MM.1S (cell line): ENCODE measurements at regions not wholly inside any gene's neighbourhood (a gene's known extent, or its start where the extent isn't known, plus 50 kb on each side); places are given as distances from the start of the nearest gene placed in this dataset.
A peak's percentile ranks its signal among the peaks of the same experiment; 100 is the strongest.

Experiments
- DNase-seq: peaks from one replicate; pipeline ENCODE4 v3.0.0-alpha.2; 2015
- H2AFZ ChIP-seq: fragments of 300-600 bp; sonication (generic); 2 replicates; pipeline ENCODE4 v1.6.0; 2016; ENCODE audit warnings: antibody characterized with exemption, low read length
- H3F3A ChIP-seq: fragments of 300-600 bp; sonication (generic); 2 replicates; pipeline ENCODE4 v1.6.1; 2016; ENCODE audit warnings: mild to moderate bottlenecking, antibody characterized with exemption, low read length, moderate library complexity, mixed read lengths; ENCODE audit not compliant: insufficient read depth
- H3K27ac ChIP-seq: fragments of 300-600 bp; sonication (generic); 2 replicates; pipeline ENCODE4 v1.5.1; 2016; ENCODE audit warnings: mild to moderate bottlenecking, low read length
- H3K27me3 ChIP-seq: fragments of 300-600 bp; sonication (generic); replicated peaks from 2 replicates; pipeline ENCODE4 v1.6.0; 2016; ENCODE audit warnings: low read length; ENCODE audit not compliant: insufficient read depth
- H3K36me3 ChIP-seq: fragments of 300-600 bp; sonication (generic); replicated peaks from 2 replicates; pipeline ENCODE4 v1.6.1; 2016; ENCODE audit warnings: mild to moderate bottlenecking, low read length, mixed read lengths; ENCODE audit not compliant: insufficient read depth
- H3K4me1 ChIP-seq: fragments of 300-600 bp; sonication (generic); 2 replicates; pipeline ENCODE4 v1.6.1; 2016; ENCODE audit warnings: low read length, mixed read lengths
- H3K4me2 ChIP-seq: fragments of 300-600 bp; sonication (generic); 2 replicates; pipeline ENCODE4 v1.6.0; 2016; ENCODE audit warnings: low read depth, low read length
- H3K4me3 ChIP-seq: fragments of 300-600 bp; sonication (generic); 2 replicates; pipeline ENCODE4 v1.5.1; 2016; ENCODE audit warnings: low read length, mixed read lengths
- H3K79me2 ChIP-seq: fragments of 300-600 bp; sonication (generic); 2 replicates; pipeline ENCODE4 v1.6.1; 2016; ENCODE audit warnings: mixed run types, low read length, mixed read lengths
- H3K9ac ChIP-seq: fragments of 300-600 bp; sonication (generic); 2 replicates; pipeline ENCODE4 v1.6.1; 2016; ENCODE audit warnings: low read length, mixed read lengths
- H3K9me2 ChIP-seq: fragments of 300-600 bp; sonication (generic); replicated peaks from 2 replicates; pipeline ENCODE4 v1.6.1; 2016; ENCODE audit warnings: mild to moderate bottlenecking, low read length, mixed read lengths; ENCODE audit not compliant: insufficient read depth
- H3K9me3 ChIP-seq: fragments of 300-600 bp; sonication (generic); replicated peaks from 2 replicates; pipeline ENCODE4 v1.6.1; 2016; ENCODE audit warnings: mild to moderate bottlenecking, low read length, mixed read lengths; ENCODE audit not compliant: insufficient read depth
- H4K20me1 ChIP-seq: fragments of 300-600 bp; sonication (generic); 2 replicates; pipeline ENCODE4 v1.6.1; 2016; ENCODE audit warnings: mild to moderate bottlenecking, low read length, moderate library complexity, mixed read lengths; ENCODE audit not compliant: insufficient read depth
- CTCF ChIP-seq: fragments of 300-600 bp; sonication (generic); IDR thresholded peaks from 2 replicates; pipeline ENCODE4 v1.5.1; 2016; ENCODE audit warnings: antibody characterized with exemption, low read length, mixed read lengths
- EZH2 ChIP-seq: fragments of 300-600 bp; sonication (generic); optimal IDR thresholded peaks from 2 replicates; pipeline ENCODE3; 2017; ENCODE audit warnings: low read depth, mild to moderate bottlenecking, antibody characterized with exemption, low read length, mixed read lengths
- EZH2phosphoT487 ChIP-seq: fragments of 300-600 bp; sonication (generic); IDR thresholded peaks from 2 replicates; pipeline ENCODE4 v1.6.1; 2018; ENCODE audit warnings: antibody characterized with exemption, low read length

GRCh38 chr3:161866176-161866575 lies 369.6 kb downstream of the OTOL1 start:
- Histone ChIP-seq H3K4me3 (no peak overlapping the region), H3K4me2 (no peak overlapping the region), H3K9me3 (no peaks in the 10 kb centered on the region), H3K79me2 (no peaks in the 10 kb centered on the region), H4K20me1 (no peaks in the 10 kb centered on the region), H3K27me3 (no peaks in the 10 kb centered on the region), H3K36me3 (no peaks in the 10 kb centered on the region), H3K27ac (no peak overlapping the region), H3F3A (peaks cover 13% of the 10 kb centered on the region), H3K9me2 (no peaks in the 10 kb centered on the region), H3K9ac (no peak overlapping the region), H2AFZ (no peak overlapping the region), H3K4me1 (peaks cover 26% of the 10 kb centered on the region)
- DNase-seq: no peak
- TF ChIP-seq EZH2 (no peak), CTCF (no peak), EZH2phosphoT487 (no peak)

- Histone ChIP-seq H3K79me2 (no peaks in the 10 kb centered on the region), H3K4me2 (no peak overlapping the region), H2AFZ (no peak overlapping the region), H3K27me3 (no peaks in the 10 kb centered on the region), H3K4me3 (no peak overlapping the region), H3K9ac (no peak overlapping the region), H3K9me2 (no peaks in the 10 kb centered on the region), H3K4me1 (peaks cover 11% of the 10 kb centered on the region; the same call in 1 of the 2 replicates), H3K27ac (no peak overlapping the region), H3K9me3 (no peaks in the 10 kb centered on the region), H3K36me3 (no peaks in the 10 kb centered on the region), H4K20me1 (no peaks in the 10 kb centered on the region), H3F3A (no peaks in the 10 kb centered on the region)
- no peak for DNase-seq
- TF ChIP-seq EZH2 (no peak), EZH2phosphoT487 (no peak), CTCF (no peak)
These were observed 378.9 kb downstream of the OTOL1 start for GRCh38 chr3:161875483-161875882.

- Histone ChIP-seq H3K4me1 (peaks cover 11% of the 10 kb centered on the region; the same call in 1 of the 2 replicates), H3K4me3 (no peak overlapping the region), H3K27me3 (no peaks in the 10 kb centered on the region), H3K9ac (no peak overlapping the region), H3K9me3 (no peaks in the 10 kb centered on the region), H3F3A (no peaks in the 10 kb centered on the region), H4K20me1 (no peaks in the 10 kb centered on the region), H3K79me2 (no peaks in the 10 kb centered on the region), H3K36me3 (no peaks in the 10 kb centered on the region), H3K9me2 (no peaks in the 10 kb centered on the region), H2AFZ (0 out of 2 replicates have a peak overlapping the region, but pooled peaks have one; percentile 8), H3K4me2 (peak overlapping the region; percentile 13; the same call in 1 of the 2 replicates), H3K27ac (peak overlapping the region; percentile 9; the same call in 1 of the 2 replicates)
- no peak for TF ChIP-seq EZH2phosphoT487
- TF ChIP-seq EZH2: no peak
- TF ChIP-seq CTCF: no peak
- peak; percentile 71 for DNase-seq
These were observed 382.9 kb downstream of the OTOL1 start for GRCh38 chr3:161879470-161879869.
